Adrenal gland (tissue), 9 donors: ENCODE measurements at regions not wholly inside any gene's neighbourhood (a gene's known extent, or its start where the extent isn't known, plus 50 kb on each side); places are given as distances from the start of the nearest gene placed in this dataset.

Experiments
- DNase-seq, 7 donors: peaks; one replicate each; pipeline ENCODE4 v3.0.0-alpha.2; 2019 to 2020
- H3K27ac ChIP-seq, 5 donors: fragments of 200-600 bp; sonication (generic) in 4 of 5; 1 replicate in 3 of 5; 2 replicates in 2 of 5; pipeline versions ENCODE4 v1.5.1 to v1.8.0; 2016 to 2020; ENCODE audit warnings: mild to moderate bottlenecking in 1 of 5
- H3K27me3 ChIP-seq: fragments of 200-600 bp; 2 replicates; pipeline ENCODE4 v1.8.0; 2021
- H3K36me3 ChIP-seq, 2 donors: fragments of 200-600 bp; replicated peaks in 1 of 2; 1 replicate in 1 of 2; 2 replicates in 1 of 2; pipeline versions ENCODE4 v1.5.1 to v1.8.0; 2018 to 2022
- H3K4me1 ChIP-seq, 2 donors: fragments of 200-600 bp; replicated peaks in 1 of 2; 1 replicate in 1 of 2; 2 replicates in 1 of 2; pipeline versions ENCODE4 v1.5.1 to v1.8.0; 2018 to 2021
- H3K4me3 ChIP-seq, 4 donors: fragments of 200-600 bp; sonication (generic) in 3 of 4; one replicate each; pipeline ENCODE4 v1.5.1; 2016 to 2018
- H3K9me3 ChIP-seq, 3 donors: fragments of 200-600 bp; sonication (generic) in 1 of 3; replicated peaks in 1 of 3; 1 replicate in 2 of 3; 2 replicates in 1 of 3; pipeline versions ENCODE4 v1.5.1 to v1.8.0; 2016 to 2021
- POLR2A ChIP-seq, 2 donors: fragments of 450-650 bp; IDR thresholded peaks; one replicate each; pipeline ENCODE4 v1.6.1; 2017; ENCODE audit warnings: antibody characterized with exemption in 2 of 2, mild to moderate bottlenecking in 2 of 2, moderate library complexity in 1 of 2
- WGBS, 4 donors: extraction: QIAGEN DNeasy Blood & Tissue Kit in 2 of 4; methylation state at CpG; one replicate each; pipeline versions ENCODE4 v1.1.5 to v1.1.7; 2013 to 2017; 5-methylcytosine and 5-hydroxymethylcytosine counted together
- intact Hi-C, 2 donors: fragments of 100-400 bp; cut with DNase I; formaldehyde crosslinking; loops; one replicate each; pipeline versions ENCODE4 v1.14.1 to v1.15.0; 2022 to 2023
- TF ChIP-seq, protein P1 (sequence below), 6 experiments: fragments of 450-650 bp in 4 of 6; fragments of 200-600 bp in 2 of 6; sonication (generic) in 1 of 6; IDR thresholded peaks; 1 replicate in 5 of 6; 2 replicates in 1 of 6; pipeline versions ENCODE4 v1.5.1 to v1.8.0; 2016 to 2021; ENCODE audit warnings: antibody characterized with exemption in 6 of 6, mild to moderate bottlenecking in 2 of 6, moderate library complexity in 1 of 6
- donor health status: healthy with polysubstance abuse.
- donor health status: Bipolar disorder and iron deficiency.
- donor health status: DM: yes; HTN: yes; CAD: no.
- donor health status: DM: no; HTN: no; CAD: no.
- donor health status: DM: no; HTN: no; CAD: no.

DNA sequence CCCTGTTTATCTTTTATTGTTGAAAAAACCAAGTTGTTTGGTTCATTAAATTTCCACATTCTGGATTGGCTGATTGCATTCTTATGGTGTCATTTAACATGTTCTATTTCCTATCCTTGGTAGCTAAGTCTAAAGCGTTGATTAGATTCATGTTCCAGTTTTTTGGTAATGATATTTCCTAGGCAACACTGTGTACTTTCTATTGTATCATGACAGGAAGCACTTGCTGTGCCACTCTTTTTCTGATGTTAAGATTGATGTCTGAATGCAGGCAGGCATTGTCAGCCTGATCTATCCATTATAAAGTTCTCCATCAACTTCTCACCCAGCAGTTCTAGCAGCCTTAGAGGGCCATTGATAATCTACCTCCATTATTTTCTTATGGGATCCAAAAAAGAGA, 91.1 kb upstream of the ARID2 start:
- H3K4me1 ChIP-seq, result no peaks in the 10 kb centered on the region
- H3K9me3 ChIP-seq, result no peaks in the 10 kb centered on the region
- no peak overlapping the region for H3K27ac ChIP-seq
- no peaks in the 10 kb centered on the region for H3K27me3 ChIP-seq
- 79 to 100% (median 87%) methylated on average over 1 of the region's 1 CpG for WGBS, 4 donors
- no peak for DNase-seq
- intact Hi-C loops, result no loop called here
- TF ChIP-seq, protein P1, sequence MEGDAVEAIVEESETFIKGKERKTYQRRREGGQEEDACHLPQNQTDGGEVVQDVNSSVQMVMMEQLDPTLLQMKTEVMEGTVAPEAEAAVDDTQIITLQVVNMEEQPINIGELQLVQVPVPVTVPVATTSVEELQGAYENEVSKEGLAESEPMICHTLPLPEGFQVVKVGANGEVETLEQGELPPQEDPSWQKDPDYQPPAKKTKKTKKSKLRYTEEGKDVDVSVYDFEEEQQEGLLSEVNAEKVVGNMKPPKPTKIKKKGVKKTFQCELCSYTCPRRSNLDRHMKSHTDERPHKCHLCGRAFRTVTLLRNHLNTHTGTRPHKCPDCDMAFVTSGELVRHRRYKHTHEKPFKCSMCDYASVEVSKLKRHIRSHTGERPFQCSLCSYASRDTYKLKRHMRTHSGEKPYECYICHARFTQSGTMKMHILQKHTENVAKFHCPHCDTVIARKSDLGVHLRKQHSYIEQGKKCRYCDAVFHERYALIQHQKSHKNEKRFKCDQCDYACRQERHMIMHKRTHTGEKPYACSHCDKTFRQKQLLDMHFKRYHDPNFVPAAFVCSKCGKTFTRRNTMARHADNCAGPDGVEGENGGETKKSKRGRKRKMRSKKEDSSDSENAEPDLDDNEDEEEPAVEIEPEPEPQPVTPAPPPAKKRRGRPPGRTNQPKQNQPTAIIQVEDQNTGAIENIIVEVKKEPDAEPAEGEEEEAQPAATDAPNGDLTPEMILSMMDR (IDR thresholded peaks at IDR 0.05), result no peak
- TF ChIP-seq POLR2A (IDR thresholded peaks at IDR 0.05), result no peak
- H3K4me3 ChIP-seq, result no peak overlapping the region
- H3K36me3 ChIP-seq, result no peaks in the 10 kb centered on the region

DNA sequence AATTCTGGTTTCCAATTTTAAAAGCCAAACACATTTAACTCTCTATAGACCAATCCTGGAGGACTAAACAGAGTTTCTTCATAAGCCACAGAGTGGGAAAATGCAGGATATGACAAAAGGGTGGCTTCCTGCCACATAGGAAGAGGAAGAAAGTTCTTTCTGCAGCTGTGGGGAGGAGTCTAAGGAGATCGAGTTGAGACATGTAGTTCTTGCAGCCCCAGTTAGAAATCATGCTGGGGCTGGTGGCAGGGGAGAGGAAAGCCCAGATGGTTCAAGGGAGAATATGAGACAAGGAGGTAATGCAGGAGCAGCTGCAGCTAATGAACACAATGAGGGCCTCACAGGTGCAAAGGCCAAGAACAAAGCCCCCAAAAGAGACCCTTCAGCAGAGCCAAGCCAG, 85.0 kb upstream of the ARID2 start:
- intact Hi-C loops, result no loop called here

DNA sequence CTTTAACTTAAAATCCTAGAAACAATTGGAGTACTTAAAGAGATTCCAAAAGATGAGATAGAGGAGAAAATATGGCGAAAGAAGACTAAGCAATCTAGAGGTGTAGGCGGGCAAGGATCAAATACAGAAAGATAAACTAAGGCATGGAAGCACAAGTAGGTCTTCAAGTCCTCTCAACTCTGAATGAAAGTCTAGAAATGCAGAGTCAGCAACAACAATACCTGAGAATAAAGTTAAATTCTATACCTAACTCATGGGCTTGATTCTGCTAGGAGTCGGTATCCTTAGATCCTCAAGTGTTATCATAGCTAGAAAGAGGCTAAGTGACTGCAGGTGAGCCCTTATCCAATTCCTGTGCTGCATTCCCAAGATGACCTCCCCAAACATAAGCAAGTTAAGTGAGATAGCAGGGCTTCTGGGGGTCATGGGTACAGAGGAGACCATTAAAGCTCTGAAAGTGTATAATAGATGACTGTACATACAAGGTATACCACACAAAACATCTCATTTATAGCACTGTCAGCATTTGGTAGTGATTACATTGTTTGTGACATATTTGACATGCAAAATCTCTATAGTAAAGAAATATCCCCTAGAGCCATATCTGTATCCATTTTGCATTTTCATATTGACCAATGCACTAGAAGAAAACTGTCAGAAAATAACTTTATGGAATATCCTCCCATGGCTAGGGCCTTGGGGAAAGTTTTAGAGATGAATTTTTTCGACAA, 82.5 kb upstream of the ARID2 start:
- WGBS, 4 donors, result 81 to 96% (median 90%) methylated on average over 4 of the region's 4 CpGs
- Histone ChIP-seq H3K36me3 (no peaks in the 10 kb centered on the region), H3K4me3 (no peak overlapping the region), H3K27ac (no peak overlapping the region), H3K9me3 (no peaks in the 10 kb centered on the region), H3K27me3 (no peaks in the 10 kb centered on the region), H3K4me1 (no peaks in the 10 kb centered on the region)
- intact Hi-C loops, result no loop called here
- no peak for DNase-seq
- no peak for TF ChIP-seq POLR2A (IDR thresholded peaks at IDR 0.05)
- TF ChIP-seq, protein P1 (IDR thresholded peaks at IDR 0.05), result no peak

More for the DNA sequence above, 85.0 kb upstream of the ARID2 start:
- H3K36me3 ChIP-seq, result no peaks in the 10 kb centered on the region
- H3K9me3 ChIP-seq, result no peaks in the 10 kb centered on the region
- no peak overlapping the region for H3K27ac ChIP-seq
- H3K4me1 ChIP-seq, result no peaks in the 10 kb centered on the region
- H3K4me3 ChIP-seq, result no peak overlapping the region
- 10 to 23% (median 14%) methylated on average over 1 of the region's 1 CpG for WGBS, 4 donors
- DNase-seq, result peak in 1 of 7 donors; percentile 2
- H3K27me3 ChIP-seq, result no peaks in the 10 kb centered on the region
- TF ChIP-seq, protein P1 (IDR thresholded peaks at IDR 0.05), result no peak
- TF ChIP-seq POLR2A (IDR thresholded peaks at IDR 0.05), result no peak

DNA sequence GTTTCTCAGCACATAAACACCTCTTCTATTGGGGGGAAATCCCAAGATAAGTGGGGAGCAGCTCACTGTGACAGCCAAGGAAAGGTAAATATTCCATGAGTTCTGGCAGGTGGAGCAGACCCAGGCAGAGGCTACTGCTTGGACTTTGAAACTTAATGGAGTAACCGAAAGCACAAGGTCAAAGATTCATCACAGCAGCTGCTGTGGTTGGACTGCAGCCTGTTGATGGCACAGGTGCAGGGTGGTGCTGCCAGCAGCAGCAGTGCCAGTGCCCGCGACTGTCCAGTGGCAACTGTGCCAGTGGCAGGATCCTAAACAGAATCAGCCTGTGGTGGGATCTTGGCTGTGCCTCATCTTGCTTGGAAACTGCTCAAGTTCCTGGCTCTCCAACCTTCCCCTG, 81.4 kb upstream of the ARID2 start:
- Histone ChIP-seq H3K27ac (no peak overlapping the region), H3K4me3 (no peak overlapping the region), H3K27me3 (no peaks in the 10 kb centered on the region), H3K36me3 (no peaks in the 10 kb centered on the region), H3K4me1 (no peaks in the 10 kb centered on the region), H3K9me3 (no peaks in the 10 kb centered on the region)
- TF ChIP-seq, protein P1 (IDR thresholded peaks at IDR 0.05), result no peak
- no peak for TF ChIP-seq POLR2A (IDR thresholded peaks at IDR 0.05)
- WGBS, 4 donors, result 43 to 86% (median 44%) methylated on average over 1 to 3 of the region's 3 CpGs
- DNase-seq, result peak in 3 of 7 donors; percentile 3 to 18 (median 16)
- intact Hi-C loops, result no loop called here
